Mucosa of rectum (tissue), 2 donors: ENCODE measurements at regions not wholly inside any gene's neighbourhood (a gene's known extent, or its start where the extent isn't known, plus 50 kb on each side); places are given as distances from the start of the nearest gene placed in this dataset.

Experiments
- H3K27ac ChIP-seq, 2 donors: one replicate each; pipeline ENCODE4 v1.7.0; 2013; ENCODE audit warnings: inconsistent platforms in 2 of 2, low read depth in 2 of 2, low read length in 2 of 2
- H3K27me3 ChIP-seq, 2 donors: one replicate each; pipeline ENCODE4 v1.7.0; 2013; ENCODE audit warnings: low read length in 2 of 2; ENCODE audit not compliant: control insufficient read depth in 2 of 2, insufficient read depth in 2 of 2
- H3K36me3 ChIP-seq, 2 donors: one replicate each; pipeline ENCODE4 v1.7.0; 2013; ENCODE audit warnings: low read length in 2 of 2; ENCODE audit not compliant: control insufficient read depth in 2 of 2, insufficient read depth in 2 of 2
- H3K4me1 ChIP-seq, 2 donors: one replicate each; pipeline ENCODE4 v1.7.0; 2013; ENCODE audit warnings: low read length in 2 of 2, mild to moderate bottlenecking in 1 of 2; ENCODE audit not compliant: control insufficient read depth in 2 of 2, insufficient read depth in 2 of 2
- H3K4me3 ChIP-seq, 2 donors: one replicate each; pipeline ENCODE4 v1.7.0; 2013; ENCODE audit warnings: low read length in 2 of 2
- H3K9ac ChIP-seq, 2 donors: one replicate each; pipeline ENCODE4 v1.7.0; 2013; ENCODE audit warnings: low read length in 2 of 2, low read depth in 1 of 2, mild to moderate bottlenecking in 1 of 2
- H3K9me3 ChIP-seq, 2 donors: one replicate each; pipeline ENCODE4 v1.7.0; 2013; ENCODE audit warnings: low read length in 2 of 2; ENCODE audit not compliant: control insufficient read depth in 2 of 2
- donor health status: healthy.
- donor health status: Normal muscosa, but diverticular disease.

DNA sequence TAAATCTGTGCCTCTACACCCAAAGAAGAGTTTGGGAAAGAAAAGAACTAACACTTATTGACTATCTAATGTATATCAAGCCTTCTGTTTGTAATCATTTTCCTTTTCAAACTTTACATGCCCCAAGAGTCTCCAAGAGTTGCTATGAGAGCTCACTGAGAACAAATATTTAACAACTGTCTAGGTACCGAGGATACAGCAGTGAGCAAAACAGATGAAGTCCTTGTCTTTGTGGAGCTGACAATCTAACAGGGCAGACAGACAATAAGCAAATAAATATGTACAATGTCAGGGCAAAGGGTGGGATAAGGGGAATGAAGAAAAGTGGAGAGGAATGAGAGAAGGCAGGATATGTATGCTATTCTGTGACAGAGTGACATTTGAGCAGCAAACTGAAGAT is 64.8 kb upstream of the KSR1 start:
- Histone ChIP-seq H3K36me3 (no peaks in the 10 kb centered on the region), H3K27ac (no peak overlapping the region), H3K27me3 (no peaks in the 10 kb centered on the region), H3K4me1 (no peaks in the 10 kb centered on the region), H3K9me3 (no peaks in the 10 kb centered on the region), H3K4me3 (no peak overlapping the region), H3K9ac (no peak overlapping the region)

DNA sequence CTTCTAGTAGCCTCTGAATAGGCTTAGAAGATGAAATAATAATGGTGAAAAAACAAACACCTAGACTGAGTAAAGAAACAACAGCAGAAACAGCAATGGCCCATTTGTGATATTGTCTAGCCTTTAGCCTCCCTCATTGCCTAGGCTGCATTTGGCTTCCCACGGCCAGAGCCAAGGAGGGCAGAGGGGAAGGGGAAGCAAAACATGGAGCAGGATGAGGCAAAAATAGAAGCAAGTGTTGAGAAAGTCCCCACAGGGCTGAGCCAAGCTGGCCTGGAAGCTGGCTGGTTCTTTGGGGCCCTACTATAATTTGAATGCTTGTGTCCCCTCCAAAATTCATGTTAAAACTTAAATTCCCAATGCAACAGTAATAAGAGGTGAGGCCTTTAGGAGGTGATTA is 60.2 kb upstream of the KSR1 start:
- Histone ChIP-seq H3K27me3 (no peaks in the 10 kb centered on the region), H3K4me1 (no peaks in the 10 kb centered on the region), H3K4me3 (no peak overlapping the region), H3K9me3 (no peaks in the 10 kb centered on the region), H3K27ac (no peak overlapping the region), H3K36me3 (no peaks in the 10 kb centered on the region), H3K9ac (no peak overlapping the region)

GRCh38 chr17:27396941-27397340 is 59.3 kb upstream of the KSR1 start:
- no peak overlapping the region for H3K9ac ChIP-seq
- no peaks in the 10 kb centered on the region for H3K36me3 ChIP-seq
- H3K27ac ChIP-seq = no peak overlapping the region
- H3K27me3 ChIP-seq = no peaks in the 10 kb centered on the region
- no peak overlapping the region for H3K4me3 ChIP-seq
- no peaks in the 10 kb centered on the region for H3K9me3 ChIP-seq
- no peaks in the 10 kb centered on the region for H3K4me1 ChIP-seq

- Histone ChIP-seq H3K4me1 (no peaks in the 10 kb centered on the region), H3K27me3 (no peaks in the 10 kb centered on the region), H3K9me3 (no peaks in the 10 kb centered on the region), H3K27ac (no peak overlapping the region), H3K36me3 (no peaks in the 10 kb centered on the region), H3K4me3 (no peak overlapping the region), H3K9ac (no peak overlapping the region)
These were observed 57.6 kb upstream of the KSR1 start for GRCh38 chr17:27398691-27399090.

DNA sequence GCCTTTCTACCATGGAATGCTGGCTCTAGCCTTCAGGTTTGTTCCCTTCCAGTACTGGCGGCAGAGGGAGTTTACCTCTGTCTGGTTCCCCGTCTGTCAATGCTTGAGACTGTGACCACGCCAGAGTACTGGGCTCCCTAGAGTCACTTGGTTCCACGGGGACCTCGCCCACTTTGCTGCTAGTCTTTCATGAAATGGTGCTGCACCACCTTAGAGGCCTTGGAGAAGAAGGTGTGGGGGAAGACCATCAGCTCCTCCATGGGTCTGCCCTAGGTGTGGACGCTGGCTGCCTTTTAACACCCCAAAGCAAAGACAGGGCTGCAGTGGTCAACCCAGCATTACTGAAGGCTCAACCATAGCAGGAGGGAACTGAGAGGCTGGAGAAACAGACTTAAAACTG is 55.3 kb upstream of the KSR1 start:
- no peak overlapping the region for H3K27ac ChIP-seq
- no peaks in the 10 kb centered on the region for H3K27me3 ChIP-seq
- no peak overlapping the region for H3K9ac ChIP-seq
- no peaks in the 10 kb centered on the region for H3K4me1 ChIP-seq
- no peak overlapping the region for H3K4me3 ChIP-seq
- H3K36me3 ChIP-seq = no peaks in the 10 kb centered on the region
- H3K9me3 ChIP-seq = no peaks in the 10 kb centered on the region

- Histone ChIP-seq H3K27me3 (no peaks in the 10 kb centered on the region), H3K4me1 (peaks cover 0 to under 1% of the 10 kb centered on the region in 2 donors), H3K36me3 (no peaks in the 10 kb centered on the region), H3K27ac (no peak overlapping the region), H3K9me3 (no peaks in the 10 kb centered on the region), H3K4me3 (no peak overlapping the region), H3K9ac (no peak overlapping the region)
These were observed 53.3 kb upstream of the KSR1 start for GRCh38 chr17:27402943-27403342.

GRCh38 chr17:27403480-27404005 is 52.7 kb upstream of the KSR1 start:
- Histone ChIP-seq H3K9ac (no peak overlapping the region), H3K27ac (no peak overlapping the region), H3K9me3 (no peaks in the 10 kb centered on the region), H3K27me3 (no peaks in the 10 kb centered on the region), H3K4me3 (no peak overlapping the region), H3K4me1 (peaks cover 4 to 5% of the 10 kb centered on the region in 2 donors), H3K36me3 (no peaks in the 10 kb centered on the region)

DNA sequence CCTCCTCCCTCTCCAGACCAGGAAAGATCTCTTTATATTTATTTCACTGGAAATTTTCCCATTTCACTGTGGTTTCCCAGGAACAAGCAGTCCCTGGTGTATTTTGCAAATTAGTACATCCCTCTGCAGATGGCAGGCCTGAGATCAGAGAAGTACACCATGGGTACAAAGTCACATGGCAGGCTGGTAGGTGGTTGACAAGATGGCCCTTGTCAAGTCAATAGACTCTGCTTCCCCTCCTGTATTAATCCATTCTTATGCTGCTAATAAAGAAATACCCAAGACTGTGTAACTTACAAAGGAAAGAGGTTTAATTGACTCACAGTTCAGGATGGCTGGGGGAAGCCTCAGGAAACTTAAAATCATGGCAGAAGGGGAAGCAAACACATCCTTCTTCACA is 51.6 kb upstream of the KSR1 start:
- H3K9ac ChIP-seq = no peak overlapping the region
- no peaks in the 10 kb centered on the region for H3K27me3 ChIP-seq
- peaks cover 4 to 5% of the 10 kb centered on the region in 2 donors for H3K4me1 ChIP-seq
- H3K4me3 ChIP-seq = no peak overlapping the region
- H3K9me3 ChIP-seq = no peaks in the 10 kb centered on the region
- no peaks in the 10 kb centered on the region for H3K36me3 ChIP-seq
- no peak overlapping the region for H3K27ac ChIP-seq
